ENCODE measurements at regions not wholly inside any gene's neighbourhood (a gene's known extent, or its start where the extent isn't known, plus 50 kb on each side); places are given as distances from the start of the nearest gene placed in this dataset.

DNA sequence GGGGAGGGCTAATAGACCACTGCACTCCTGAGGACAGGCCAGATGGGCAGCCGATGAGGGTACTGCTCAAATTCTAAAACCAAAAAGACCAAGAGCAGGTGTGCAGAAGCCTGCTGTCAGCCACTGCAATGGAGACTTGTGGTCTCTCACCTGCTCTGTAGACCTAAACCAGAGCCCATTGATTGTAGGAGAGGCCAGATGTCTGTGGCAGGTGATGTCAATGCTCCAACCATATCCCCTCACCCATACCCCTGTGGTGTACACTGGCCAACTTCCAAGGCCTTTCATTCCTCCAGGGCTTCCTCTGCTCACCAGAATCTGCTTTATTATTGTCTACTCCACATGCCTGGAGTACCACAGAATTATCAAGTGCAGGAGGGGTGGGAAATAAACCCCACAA, 116.9 kb upstream of the CHST15 start:
- H2BK20ac ChIP-seq (ENCODE audit: low read depth, low read length, poor library complexity, severe bottlenecking): no peak overlapping the region
- TF ChIP-seq, protein P1, sequence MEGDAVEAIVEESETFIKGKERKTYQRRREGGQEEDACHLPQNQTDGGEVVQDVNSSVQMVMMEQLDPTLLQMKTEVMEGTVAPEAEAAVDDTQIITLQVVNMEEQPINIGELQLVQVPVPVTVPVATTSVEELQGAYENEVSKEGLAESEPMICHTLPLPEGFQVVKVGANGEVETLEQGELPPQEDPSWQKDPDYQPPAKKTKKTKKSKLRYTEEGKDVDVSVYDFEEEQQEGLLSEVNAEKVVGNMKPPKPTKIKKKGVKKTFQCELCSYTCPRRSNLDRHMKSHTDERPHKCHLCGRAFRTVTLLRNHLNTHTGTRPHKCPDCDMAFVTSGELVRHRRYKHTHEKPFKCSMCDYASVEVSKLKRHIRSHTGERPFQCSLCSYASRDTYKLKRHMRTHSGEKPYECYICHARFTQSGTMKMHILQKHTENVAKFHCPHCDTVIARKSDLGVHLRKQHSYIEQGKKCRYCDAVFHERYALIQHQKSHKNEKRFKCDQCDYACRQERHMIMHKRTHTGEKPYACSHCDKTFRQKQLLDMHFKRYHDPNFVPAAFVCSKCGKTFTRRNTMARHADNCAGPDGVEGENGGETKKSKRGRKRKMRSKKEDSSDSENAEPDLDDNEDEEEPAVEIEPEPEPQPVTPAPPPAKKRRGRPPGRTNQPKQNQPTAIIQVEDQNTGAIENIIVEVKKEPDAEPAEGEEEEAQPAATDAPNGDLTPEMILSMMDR (conservative IDR thresholded peaks at IDR 0.05): no peak
- H3K79me1 ChIP-seq (ENCODE audit: insufficient read depth, low read depth, low read length, poor library complexity, severe bottlenecking): no peaks in the 10 kb centered on the region
- H2BK15ac ChIP-seq (ENCODE audit: low read depth, low read length): no peak overlapping the region
- no peak overlapping the region for H2BK120ac ChIP-seq (ENCODE audit: low read depth, low read length, poor library complexity, severe bottlenecking)
- no peaks in the 10 kb centered on the region for H3K27me3 ChIP-seq (ENCODE audit: insufficient read depth, low read length)
- H2AFZ ChIP-seq (ENCODE audit: low read length): no peak overlapping the region
- H3K9ac ChIP-seq (ENCODE audit: extremely low read depth, insufficient read length, low read length): no peak overlapping the region
- no peak overlapping the region for H3K4me2 ChIP-seq (ENCODE audit: insufficient read depth, insufficient read length, low read length)
- no peak overlapping the region for H4K91ac ChIP-seq (ENCODE audit: insufficient read length, low read depth, low read length)
- no CpG with 5 or more reads among the region's 1 CpG for WGBS (ENCODE audit: extremely low coverage, insufficient read length, low lambda C conversion rate)
- no peak overlapping the region for H3K18ac ChIP-seq (ENCODE audit: insufficient read length, low read depth, low read length)
- Mint-ChIP-seq H3K4me3 (no peak overlapping the region), H3K27me3 (ENCODE audit: low read depth) (peaks cover 5% of the 10 kb centered on the region), H3K9me3 (peaks cover 10 to 17% of the 10 kb centered on the region in 2 experiments; a peak in 4 of 5 replicates), H3K36me3 (ENCODE audit: insufficient read depth in 1 of 3, low read depth in 3 of 3) (peaks cover 0 to 4% (median 0%) of the 10 kb centered on the region in 3 experiments; a peak in 4 of 7 replicates), H3K27ac (no peak overlapping the region), H3K4me1 (no peaks in the 10 kb centered on the region)
- H3K4me1 ChIP-seq (ENCODE audit: insufficient read depth, low read length): no peaks in the 10 kb centered on the region
- H3K4ac ChIP-seq (ENCODE audit: low read depth, low read length): no peak overlapping the region
- no peak overlapping the region for H2BK5ac ChIP-seq (ENCODE audit: insufficient read length, low read length)
- H3K79me2 ChIP-seq (ENCODE audit: insufficient read depth, low read length): no peaks in the 10 kb centered on the region
- no peak overlapping the region for H3T11ph ChIP-seq (ENCODE audit: low read length)
- no peaks in the 10 kb centered on the region for H3K23me2 ChIP-seq (ENCODE audit: insufficient read length, low read depth, low read length, poor library complexity, severe bottlenecking)
- H3K23ac ChIP-seq (ENCODE audit: insufficient read length, low read depth, low read length): no peak overlapping the region
- no peak overlapping the region for H2AK5ac ChIP-seq (ENCODE audit: insufficient read length, low read length)
- no peak overlapping the region for H4K5ac ChIP-seq (ENCODE audit: insufficient read length, low read depth, low read length)
- H3K14ac ChIP-seq (ENCODE audit: insufficient read depth, low read length): no peak overlapping the region
- DNase-seq: no peak
- no peaks in the 10 kb centered on the region for H4K20me1 ChIP-seq (ENCODE audit: control insufficient read depth, insufficient read depth, insufficient read length)
- H4K8ac ChIP-seq (replicated peaks; ENCODE audit: insufficient read length, low read depth, low read length): no peak overlapping the region
- H3K9me3 ChIP-seq (ENCODE audit: control insufficient read depth, low read depth, low read length): no peaks in the 10 kb centered on the region
- H3K27ac ChIP-seq (ENCODE audit: insufficient read length, low read depth, low read length): no peak overlapping the region
- H3K56ac ChIP-seq (ENCODE audit: insufficient read length, low read depth, low read length): no peak overlapping the region
- no peak overlapping the region for H2BK12ac ChIP-seq (ENCODE audit: insufficient read length, low read depth, low read length)
